OCI-LY1 (cell line): ENCODE measurements at regions not wholly inside any gene's neighbourhood (a gene's known extent, or its start where the extent isn't known, plus 50 kb on each side); places are given as distances from the start of the nearest gene placed in this dataset.

Experiments
- H2AFZ ChIP-seq: fragments of 200-600 bp; sonication (generic), shearing (Covaris generic); 2 replicates; pipeline ENCODE4 v1.6.0; 2014; ENCODE audit warnings: antibody characterized with exemption, mild to moderate bottlenecking, low read length
- H3F3A ChIP-seq: fragments of 200-600 bp; sonication (generic), shearing (Covaris generic); 2 replicates; pipeline ENCODE4 v1.6.0; 2014; ENCODE audit warnings: mild to moderate bottlenecking, antibody characterized with exemption, low read length, moderate library complexity; ENCODE audit not compliant: insufficient read depth
- H3K27ac ChIP-seq: fragments of 200-600 bp; sonication (generic); 2 replicates; pipeline ENCODE4 v1.5.1; 2014; ENCODE audit warnings: low read length, mixed run types, mild to moderate bottlenecking, low read depth; ENCODE audit not compliant: poor library complexity, severe bottlenecking
- H3K27me3 ChIP-seq: fragments of 200-600 bp; sonication (generic); 2 replicates; pipeline ENCODE4 v1.6.0; 2014; ENCODE audit warnings: antibody characterized with exemption, mild to moderate bottlenecking, low read length, moderate library complexity; ENCODE audit not compliant: insufficient read depth
- H3K36me3 ChIP-seq: fragments of 200-600 bp; sonication (generic); 2 replicates; pipeline ENCODE4 v1.6.1; 2014; ENCODE audit warnings: mild to moderate bottlenecking, antibody characterized with exemption, low read length, moderate library complexity, mixed read lengths; ENCODE audit not compliant: insufficient read depth
- H3K4me1 ChIP-seq: fragments of 200-600 bp; sonication (generic); 2 replicates; pipeline ENCODE4 v1.5.1; 2014; ENCODE audit warnings: mild to moderate bottlenecking, low read length, moderate library complexity; ENCODE audit not compliant: insufficient read depth, severe bottlenecking
- H3K4me2 ChIP-seq: fragments of 200-600 bp; sonication (generic), shearing (Covaris generic); 2 replicates; pipeline ENCODE4 v1.6.1; 2014; ENCODE audit warnings: low read length
- H3K4me3 ChIP-seq: fragments of 200-600 bp; sonication (generic); 2 replicates; pipeline ENCODE4 v1.5.1; 2014; ENCODE audit warnings: low read length, low read depth, mild to moderate bottlenecking, mixed read lengths; ENCODE audit not compliant: poor library complexity, severe bottlenecking
- H3K79me2 ChIP-seq: fragments of 200-600 bp; shearing (Covaris generic); 2 replicates; pipeline ENCODE4 v1.6.1; 2016; ENCODE audit warnings: mixed run types, low read length, mixed read lengths; ENCODE audit not compliant: insufficient read depth
- H3K9ac ChIP-seq: fragments of 200-600 bp; sonication (generic), shearing (Covaris generic); 2 replicates; pipeline ENCODE4 v1.6.1; 2014; ENCODE audit warnings: mild to moderate bottlenecking, low read length, mixed read lengths
- H3K9me2 ChIP-seq: fragments of 200-600 bp; sonication (generic), shearing (Covaris generic); 2 replicates; pipeline ENCODE4 v1.6.1; 2014; ENCODE audit warnings: low read depth, mild to moderate bottlenecking, low read length, mixed read lengths
- H3K9me3 ChIP-seq: fragments of 200-600 bp; shearing (Covaris generic); 2 replicates; pipeline ENCODE4 v1.6.1; 2014; ENCODE audit warnings: low read length, mixed read lengths
- H4K20me1 ChIP-seq: fragments of 200-600 bp; sonication (generic), shearing (Covaris generic); 2 replicates; pipeline ENCODE4 v1.6.0; 2016; ENCODE audit warnings: mild to moderate bottlenecking, low read length; ENCODE audit not compliant: insufficient read depth
- EZH2 ChIP-seq: fragments of 200-600 bp; sonication (generic), shearing (Covaris generic); IDR thresholded peaks from 2 replicates; pipeline ENCODE4 v1.8.0; 2017; ENCODE audit warnings: borderline replicate concordance, mixed run types, mild to moderate bottlenecking, antibody characterized with exemption, low read length, moderate library complexity, mixed read lengths
- TF ChIP-seq, protein P1 (sequence below): fragments of 200-600 bp; sonication (generic), shearing (Covaris generic); IDR thresholded peaks from 2 replicates; pipeline ENCODE4 v1.5.1; 2017; ENCODE audit warnings: mild to moderate bottlenecking, antibody characterized with exemption, low read length, moderate library complexity, mixed read lengths

- Histone ChIP-seq H2AFZ (no peak overlapping the region), H4K20me1 (no peaks in the 10 kb centered on the region), H3K36me3 (no peaks in the 10 kb centered on the region), H3K4me3 (no peak overlapping the region), H3K9me2 (no peaks in the 10 kb centered on the region), H3K27ac (no peak overlapping the region), H3F3A (no peaks in the 10 kb centered on the region), H3K79me2 (no peaks in the 10 kb centered on the region), H3K4me2 (no peak overlapping the region), H3K9me3 (no peaks in the 10 kb centered on the region), H3K27me3 (no peaks in the 10 kb centered on the region), H3K9ac (no peak overlapping the region), H3K4me1 (no peaks in the 10 kb centered on the region)
- no peak for TF ChIP-seq EZH2
- TF ChIP-seq, protein P1, sequence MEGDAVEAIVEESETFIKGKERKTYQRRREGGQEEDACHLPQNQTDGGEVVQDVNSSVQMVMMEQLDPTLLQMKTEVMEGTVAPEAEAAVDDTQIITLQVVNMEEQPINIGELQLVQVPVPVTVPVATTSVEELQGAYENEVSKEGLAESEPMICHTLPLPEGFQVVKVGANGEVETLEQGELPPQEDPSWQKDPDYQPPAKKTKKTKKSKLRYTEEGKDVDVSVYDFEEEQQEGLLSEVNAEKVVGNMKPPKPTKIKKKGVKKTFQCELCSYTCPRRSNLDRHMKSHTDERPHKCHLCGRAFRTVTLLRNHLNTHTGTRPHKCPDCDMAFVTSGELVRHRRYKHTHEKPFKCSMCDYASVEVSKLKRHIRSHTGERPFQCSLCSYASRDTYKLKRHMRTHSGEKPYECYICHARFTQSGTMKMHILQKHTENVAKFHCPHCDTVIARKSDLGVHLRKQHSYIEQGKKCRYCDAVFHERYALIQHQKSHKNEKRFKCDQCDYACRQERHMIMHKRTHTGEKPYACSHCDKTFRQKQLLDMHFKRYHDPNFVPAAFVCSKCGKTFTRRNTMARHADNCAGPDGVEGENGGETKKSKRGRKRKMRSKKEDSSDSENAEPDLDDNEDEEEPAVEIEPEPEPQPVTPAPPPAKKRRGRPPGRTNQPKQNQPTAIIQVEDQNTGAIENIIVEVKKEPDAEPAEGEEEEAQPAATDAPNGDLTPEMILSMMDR, result no peak
These were observed 480.8 kb upstream of the IMPG1 start for GRCh38 chr6:76553256-76553655.

DNA sequence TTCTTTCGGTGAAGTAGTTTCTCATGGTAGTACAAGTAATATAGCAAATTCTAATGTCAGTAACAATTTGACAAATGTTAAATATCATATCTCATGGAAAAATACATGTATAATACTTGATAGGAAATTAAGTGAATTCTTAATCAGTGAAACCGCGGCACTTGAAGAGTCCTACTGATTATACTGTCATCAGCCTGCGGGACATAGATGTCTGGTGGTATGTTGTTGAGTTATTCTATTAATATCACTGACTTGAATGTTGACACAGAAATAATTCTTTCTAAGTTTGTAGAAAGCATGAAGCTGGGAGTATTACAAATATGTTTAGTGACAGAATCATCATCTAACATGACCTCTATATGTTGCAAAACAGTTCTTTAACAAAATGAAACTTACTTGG is 479.8 kb upstream of the IMPG1 start:
- no peak overlapping the region for H3K4me3 ChIP-seq

GRCh38 chr6:76533661-76534060 is 461.2 kb upstream of the IMPG1 start:
- TF ChIP-seq, protein P1, result no peak
- no peak for TF ChIP-seq EZH2
- Histone ChIP-seq H3K36me3 (no peaks in the 10 kb centered on the region), H3K9ac (no peak overlapping the region), H3K4me1 (no peaks in the 10 kb centered on the region), H3K4me2 (no peak overlapping the region), H3F3A (no peaks in the 10 kb centered on the region), H3K9me2 (no peaks in the 10 kb centered on the region), H3K4me3 (no peak overlapping the region), H3K27ac (no peak overlapping the region), H3K79me2 (no peaks in the 10 kb centered on the region), H3K27me3 (no peaks in the 10 kb centered on the region), H3K9me3 (no peaks in the 10 kb centered on the region), H2AFZ (no peak overlapping the region), H4K20me1 (no peaks in the 10 kb centered on the region)

More for the DNA sequence above, 479.8 kb upstream of the IMPG1 start:
- Histone ChIP-seq H3K4me2 (no peak overlapping the region), H3K9me3 (no peaks in the 10 kb centered on the region), H3K36me3 (no peaks in the 10 kb centered on the region), H3K4me1 (no peaks in the 10 kb centered on the region), H4K20me1 (no peaks in the 10 kb centered on the region), H2AFZ (no peak overlapping the region), H3K27me3 (no peaks in the 10 kb centered on the region), H3K9me2 (no peaks in the 10 kb centered on the region), H3K27ac (no peak overlapping the region), H3K79me2 (no peaks in the 10 kb centered on the region), H3F3A (no peaks in the 10 kb centered on the region), H3K9ac (no peak overlapping the region)
- TF ChIP-seq, protein P1, result no peak
- TF ChIP-seq EZH2, result no peak
